ENCODE measurements at regions not wholly inside any gene's neighbourhood (a gene's known extent, or its start where the extent isn't known, plus 50 kb on each side); places are given as distances from the start of the nearest gene placed in this dataset.
"Not testable (repeated sequence)": the region's sequence is repeated elsewhere in the genome, so short reads cannot be mapped to it uniquely, and the experiment has no call there.

DNA sequence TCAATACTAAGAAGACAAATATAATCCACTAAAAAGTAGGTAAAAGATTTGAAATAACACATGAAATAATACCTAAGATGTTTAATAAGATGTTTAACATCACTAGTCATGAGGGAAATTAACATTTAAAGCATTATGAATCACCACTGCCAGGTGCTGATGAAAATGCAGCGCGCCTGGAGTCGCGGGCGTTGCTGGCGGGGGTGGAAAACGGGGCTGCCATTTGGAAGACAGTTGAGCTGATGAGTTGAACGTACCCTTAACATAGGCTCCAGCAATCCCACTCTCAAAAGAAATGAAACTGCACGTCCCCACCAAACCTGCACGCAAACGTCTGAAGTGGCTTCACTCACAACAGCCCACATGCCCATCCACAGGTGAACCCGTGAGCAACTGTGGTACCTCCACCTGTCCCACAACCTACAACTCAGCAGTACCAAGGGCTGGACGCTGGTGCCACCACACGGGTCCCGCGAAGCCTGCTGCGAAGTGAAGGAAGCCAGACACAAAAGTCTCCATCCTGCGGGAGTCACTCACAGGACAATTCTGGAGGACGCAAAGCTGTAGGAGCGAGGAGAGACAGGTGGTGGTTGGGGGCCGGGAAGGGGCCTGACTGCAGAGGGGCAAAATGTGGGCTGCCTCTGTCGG lies 189.3 kb downstream of the NPIPB11 start:
- TF ChIP-seq, protein P1, sequence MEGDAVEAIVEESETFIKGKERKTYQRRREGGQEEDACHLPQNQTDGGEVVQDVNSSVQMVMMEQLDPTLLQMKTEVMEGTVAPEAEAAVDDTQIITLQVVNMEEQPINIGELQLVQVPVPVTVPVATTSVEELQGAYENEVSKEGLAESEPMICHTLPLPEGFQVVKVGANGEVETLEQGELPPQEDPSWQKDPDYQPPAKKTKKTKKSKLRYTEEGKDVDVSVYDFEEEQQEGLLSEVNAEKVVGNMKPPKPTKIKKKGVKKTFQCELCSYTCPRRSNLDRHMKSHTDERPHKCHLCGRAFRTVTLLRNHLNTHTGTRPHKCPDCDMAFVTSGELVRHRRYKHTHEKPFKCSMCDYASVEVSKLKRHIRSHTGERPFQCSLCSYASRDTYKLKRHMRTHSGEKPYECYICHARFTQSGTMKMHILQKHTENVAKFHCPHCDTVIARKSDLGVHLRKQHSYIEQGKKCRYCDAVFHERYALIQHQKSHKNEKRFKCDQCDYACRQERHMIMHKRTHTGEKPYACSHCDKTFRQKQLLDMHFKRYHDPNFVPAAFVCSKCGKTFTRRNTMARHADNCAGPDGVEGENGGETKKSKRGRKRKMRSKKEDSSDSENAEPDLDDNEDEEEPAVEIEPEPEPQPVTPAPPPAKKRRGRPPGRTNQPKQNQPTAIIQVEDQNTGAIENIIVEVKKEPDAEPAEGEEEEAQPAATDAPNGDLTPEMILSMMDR (IDR thresholded peaks at IDR 0.05): not testable (repeated sequence)
- not testable (repeated sequence) for TF ChIP-seq POLR2AphosphoS5 (IDR thresholded peaks at IDR 0.05); EP300 (IDR thresholded peaks at IDR 0.05; ENCODE audit: low read depth); POLR2A (IDR thresholded peaks at IDR 0.05)

Data from transverse colon (tissue), 4 donors.